A549 (cell line): ENCODE measurements at regions not wholly inside any gene's neighbourhood (a gene's known extent, or its start where the extent isn't known, plus 50 kb on each side); places are given as distances from the start of the nearest gene placed in this dataset.

Experiments used
- ATAC-seq, 2 experiments: fragments of 200-7000 bp in 1 of 2; fragments of >200 bp in 1 of 2; cut with Nextera tagmentation in 1 of 2; cut with Tn5 transposase in 1 of 2; 3 replicates each; pipeline versions ENCODE4 v1.8.0 to v1.9.1; 2018 to 2020; ENCODE audit warnings: mild to moderate bottlenecking in 1 of 2, moderate library complexity in 1 of 2
- CTCF ChIA-PET: fragments of 300-600 bp; sonication (Branson Sonifier 250); formaldehyde crosslinking; extraction: SDS; loops from one replicate; lab custom pipeline; 2021; ENCODE audit warnings: antibody characterized with exemption, inconsistent platforms; lab: Yijun Ruan, JAX
- POLR2A ChIA-PET: fragments of 350-600 bp; formaldehyde crosslinking; extraction: SDS; loops from one replicate; lab custom pipeline; 2021; ENCODE audit warnings: antibody characterized with exemption, inconsistent platforms; lab: Yijun Ruan, JAX
- DNase-seq, 2 experiments: peaks; one replicate each; pipeline versions ENCODE4 v3.0.0 to v3.0.0-alpha.2; 2011 to 2016; ENCODE audit warnings: low read depth in 1 of 2, low spot score in 1 of 2
- FAIRE-seq: peaks from 2 replicates; lab custom pipeline; 2011; peaks lifted over from hg19 to GRCh38; lab: Jason Lieb, UNC
- H3K27ac ChIP-seq, 2 experiments: fragments of >200 bp; sonication (Bioruptor Twin); formaldehyde crosslinking; 3 replicates each; pipeline ENCODE4 v1.5.1; 2016 to 2017
- H3K4me1 ChIP-seq: fragments of >200 bp; sonication (Bioruptor Twin); formaldehyde crosslinking; 3 replicates; pipeline ENCODE4 v1.6.1; 2016
- H3K4me2 ChIP-seq: fragments of >200 bp; sonication (Bioruptor Twin); formaldehyde crosslinking; 3 replicates; pipeline ENCODE4 v1.6.1; 2016
- H3K4me3 ChIP-seq: fragments of >200 bp; sonication (Bioruptor Twin); formaldehyde crosslinking; 3 replicates; pipeline ENCODE4 v1.5.1; 2016
- H3K9me3 ChIP-seq: fragments of >200 bp; sonication (Bioruptor Twin); formaldehyde crosslinking; 3 replicates; pipeline ENCODE4 v1.6.1; 2016
- BCL3 ChIP-seq: fragments of >200 bp; sonication (Bioruptor Twin); formaldehyde crosslinking; IDR thresholded peaks from 3 replicates; pipeline ENCODE4 v1.6.1; 2016
- CBX2 ChIP-seq: fragments of 200-600 bp; sonication (generic); IDR thresholded peaks from 2 replicates; pipeline ENCODE4 v1.6.1; 2016; ENCODE audit warnings: low read depth, mild to moderate bottlenecking, borderline replicate concordance
- CBX8 ChIP-seq: fragments of 200-600 bp; sonication (generic); IDR thresholded peaks from 2 replicates; pipeline ENCODE4 v1.6.1; 2016
- ESRRA ChIP-seq: fragments of 150-350 bp; IDR thresholded peaks from 2 replicates; pipeline ENCODE4 v1.6.1; 2014; ENCODE audit warnings: mild to moderate bottlenecking, low read length, borderline replicate concordance
- HDAC2 ChIP-seq: fragments of 200-600 bp; sonication (generic); IDR thresholded peaks from 2 replicates; pipeline ENCODE4 v1.6.1; 2016
- HES2 ChIP-seq: fragments of >200 bp; sonication (Bioruptor Twin); formaldehyde crosslinking; IDR thresholded peaks from 2 replicates; pipeline ENCODE4 v1.6.1; 2016
- HEYL ChIP-seq: fragments of 250-450 bp; sonication (Bioruptor Pico); IDR thresholded peaks from 2 replicates; pipeline ENCODE4 v1.8.0; 2021; ENCODE audit warnings: mild to moderate bottlenecking, moderate library complexity
- HOXA7 ChIP-seq: fragments of 250-450 bp; sonication (Bioruptor Pico); IDR thresholded peaks from 2 replicates; pipeline ENCODE4 v1.5.0; 2020; ENCODE audit warnings: mild to moderate bottlenecking, moderate library complexity
- JUN ChIP-seq, 2 experiments: fragments of >200 bp; sonication (Bioruptor Twin); formaldehyde crosslinking; IDR thresholded peaks; 2 replicates in 1 of 2; 3 replicates in 1 of 2; pipeline ENCODE4 v1.6.1; 2016 to 2017
- JUNB ChIP-seq: fragments of >200 bp; sonication (Bioruptor Twin); formaldehyde crosslinking; IDR thresholded peaks from 2 replicates; pipeline ENCODE4 v1.6.1; 2016
- MAZ ChIP-seq: fragments of 150-350 bp; IDR thresholded peaks from 2 replicates; pipeline ENCODE4 v1.6.1; 2014; ENCODE audit warnings: antibody characterized with exemption, low read depth, low read length, borderline replicate concordance
- NFE2L2 ChIP-seq: fragments of 150-350 bp; conservative IDR thresholded peaks from 2 replicates; pipeline ENCODE4 v1.6.1; 2014; ENCODE audit warnings: low read length
- POLR2A ChIP-seq: IDR thresholded peaks from 2 replicates; pipeline ENCODE4 v1.6.1; 2012; ENCODE audit warnings: mild to moderate bottlenecking, low read length
- POLR2AphosphoS2 ChIP-seq: conservative IDR thresholded peaks from 2 replicates; pipeline ENCODE4 v1.6.1; 2012; ENCODE audit warnings: low read length, improper control_type of control experiment, inconsistent platforms
- RARB ChIP-seq: fragments of 250-450 bp; sonication (Bioruptor Pico); IDR thresholded peaks from 2 replicates; pipeline ENCODE4 v1.8.0; 2021; ENCODE audit warnings: mild to moderate bottlenecking, moderate library complexity
- RCOR1 ChIP-seq: fragments of 150-350 bp; IDR thresholded peaks from 2 replicates; pipeline ENCODE4 v1.6.1; 2014; ENCODE audit warnings: antibody characterized with exemption, low read length, low read depth
- REST ChIP-seq: fragments of 200-600 bp; sonication (generic); IDR thresholded peaks from 2 replicates; pipeline ENCODE4 v1.6.1; 2016; ENCODE audit warnings: antibody characterized with exemption, mild to moderate bottlenecking, moderate library complexity
- RFX5 ChIP-seq: fragments of 450-650 bp; IDR thresholded peaks from 2 replicates; pipeline ENCODE4 v1.7.1; 2014; ENCODE audit warnings: antibody characterized with exemption, mild to moderate bottlenecking, moderate library complexity
- RNF2 ChIP-seq: fragments of 200-600 bp; sonication (generic); IDR thresholded peaks from 2 replicates; pipeline ENCODE4 v1.6.1; 2016; ENCODE audit warnings: low read depth, mild to moderate bottlenecking, antibody characterized with exemption, moderate library complexity, borderline replicate concordance
- SMC3 ChIP-seq: fragments of >200 bp; sonication (Bioruptor Twin); formaldehyde crosslinking; IDR thresholded peaks from 3 replicates; pipeline ENCODE4 v1.6.1; 2018; ENCODE audit warnings: inconsistent platforms
- TFCP2L1 ChIP-seq: fragments of 250-450 bp; sonication (Bioruptor Pico); IDR thresholded peaks from 2 replicates; pipeline ENCODE4 v1.5.0; 2021; ENCODE audit warnings: mild to moderate bottlenecking
- TP53 ChIP-seq: fragments of 250-450 bp; sonication (Bioruptor Pico); IDR thresholded peaks from 2 replicates; pipeline ENCODE4 v1.5.0; 2021; ENCODE audit warnings: mild to moderate bottlenecking, moderate library complexity
- USF2 ChIP-seq: fragments of 450-650 bp; IDR thresholded peaks from 2 replicates; pipeline ENCODE4 v1.6.1; 2014; ENCODE audit warnings: antibody characterized with exemption
- ZFP36 ChIP-seq: fragments of 450-650 bp; IDR thresholded peaks from 2 replicates; pipeline ENCODE4 v1.6.1; 2014; ENCODE audit warnings: borderline replicate concordance; ENCODE audit not compliant: partially characterized antibody
- ZNF302 ChIP-seq: fragments of 250-450 bp; sonication (Bioruptor Pico); IDR thresholded peaks from 2 replicates; pipeline ENCODE4 v1.9.0; 2021; ENCODE audit warnings: inconsistent platforms, mild to moderate bottlenecking, moderate library complexity
- WGBS: methylation state at CpG from one replicate; pipeline ENCODE4 v1.1.6; 2017; ENCODE audit errors: missing lambda C conversion rate; 5-methylcytosine and 5-hydroxymethylcytosine counted together

GRCh38 chr2:128792476-128793054 is 473.9 kb upstream of the HS6ST1 start:
- no peaks in the 10 kb centered on the region for H3K9me3 ChIP-seq
- no peak for TF ChIP-seq HEYL (CRISPR knock-in tag)
- TF ChIP-seq HDAC2: no peak
- TF ChIP-seq, all 56 proteins: peak for 0
- WGBS: 29% methylated on average over 7 of the region's 7 CpGs
- H3K27ac ChIP-seq: no peak overlapping the region
- POLR2A ChIA-PET: no interaction called here
- no peak overlapping the region for H3K4me2 ChIP-seq
- H3K4me3 ChIP-seq: no peak overlapping the region
- H3K4me1 ChIP-seq: no peaks in the 10 kb centered on the region
- ATAC-seq (no peak), FAIRE-seq (no peak), DNase-seq (no peak)
- CTCF ChIA-PET: interaction anchor here (0.6 kb wide), 1 partner anchor 1051 kb away, joined by 3 read pairs; no protein-coding TSS in a partner anchor

GRCh38 chr2:128793404-128793803 is 474.7 kb upstream of the HS6ST1 start:
- ChIA-PET CTCF (no interaction called here), POLR2A (no interaction called here)
- no peak overlapping the region for H3K4me2 ChIP-seq
- no peaks in the 10 kb centered on the region for H3K9me3 ChIP-seq
- no peak for DNase-seq
- no peak overlapping the region for H3K27ac ChIP-seq
- no peaks in the 10 kb centered on the region for H3K4me1 ChIP-seq
- H3K4me3 ChIP-seq: no peak overlapping the region
- no peak for ATAC-seq
- 25% methylated on average over 5 of the region's 6 CpGs for WGBS
- FAIRE-seq: no peak
- TF ChIP-seq TP53: no peak
- no peak for TF ChIP-seq ZFP36
- no peak for TF ChIP-seq POLR2AphosphoS2
- no peak for TF ChIP-seq RNF2
- no peak for TF ChIP-seq ESRRA
- TF ChIP-seq SMC3: no peak
- TF ChIP-seq TFCP2L1 (CRISPR knock-in tag): no peak
- TF ChIP-seq JUNB: no peak
- no peak for TF ChIP-seq CBX8
- TF ChIP-seq RCOR1: no peak
- TF ChIP-seq HES2: no peak
- no peak for TF ChIP-seq POLR2A
- TF ChIP-seq HOXA7 (CRISPR knock-in tag): no peak
- TF ChIP-seq JUN (IDR thresholded peaks at IDR 0.05): no peak

GRCh38 chr2:128794285-128794684 is 475.6 kb upstream of the HS6ST1 start:
- Histone ChIP-seq H3K27ac (no peak overlapping the region), H3K4me3 (no peak overlapping the region), H3K4me1 (no peaks in the 10 kb centered on the region), H3K9me3 (no peaks in the 10 kb centered on the region), H3K4me2 (no peak overlapping the region)
- FAIRE-seq (no peak), ATAC-seq (no peak), DNase-seq (no peak)
- CTCF ChIA-PET: no interaction called here
- WGBS: 37% methylated on average over 6 of the region's 6 CpGs
- TF ChIP-seq HES2 (no peak), POLR2AphosphoS2 (no peak), REST (no peak), RCOR1 (no peak), ZNF302 (CRISPR knock-in tag) (no peak), NFE2L2 (no peak), RARB (no peak), TFCP2L1 (CRISPR knock-in tag) (no peak), BCL3 (no peak), MAZ (no peak), CBX2 (no peak), USF2 (no peak), RNF2 (no peak), RFX5 (no peak)
- POLR2A ChIA-PET: no interaction called here
